Ascending aorta (tissue), 2 donors: ENCODE measurements at regions not wholly inside any gene's neighbourhood (a gene's known extent, or its start where the extent isn't known, plus 50 kb on each side); places are given as distances from the start of the nearest gene placed in this dataset.

Experiments used
- DNase-seq, 2 donors: peaks; one replicate each; pipeline ENCODE4 v3.0.0-alpha.2; 2019; ENCODE audit warnings: low spot score in 2 of 2
- H3K27ac ChIP-seq, 2 donors: fragments of 200-600 bp; sonication (generic); one replicate each; pipeline ENCODE4 v1.5.1; 2016 to 2017; ENCODE audit warnings: mild to moderate bottlenecking in 1 of 2
- H3K27me3 ChIP-seq: fragments of 200-600 bp; sonication (generic); one replicate; pipeline ENCODE4 v1.5.1; 2017
- H3K36me3 ChIP-seq, 2 donors: fragments of 200-600 bp; sonication (generic); one replicate each; pipeline ENCODE4 v1.5.1; 2016
- H3K4me1 ChIP-seq, 2 donors: fragments of 200-600 bp; sonication (generic); one replicate each; pipeline ENCODE4 v1.5.1; 2016 to 2017; ENCODE audit warnings: mild to moderate bottlenecking in 1 of 2
- H3K4me3 ChIP-seq, 2 donors: fragments of 200-600 bp; sonication (generic); one replicate each; pipeline ENCODE4 v1.5.1; 2016 to 2017; ENCODE audit warnings: mild to moderate bottlenecking in 1 of 2
- H3K9me3 ChIP-seq, 2 donors: fragments of 200-600 bp; sonication (generic); one replicate each; pipeline ENCODE4 v1.5.1; 2016
- intact Hi-C: fragments of 100-400 bp; cut with DNase I; formaldehyde crosslinking; loops from one replicate; pipeline ENCODE4 v1.15.1; 2023
- TF ChIP-seq, protein P1 (sequence below), 3 experiments: fragments of 200-600 bp in 2 of 3; fragments of 450-650 bp in 1 of 3; sonication (generic) in 2 of 3; IDR thresholded peaks; one replicate each; pipeline ENCODE4 v1.5.1; 2016 to 2019; ENCODE audit warnings: antibody characterized with exemption in 3 of 3, mild to moderate bottlenecking in 1 of 3, moderate library complexity in 1 of 3

DNA sequence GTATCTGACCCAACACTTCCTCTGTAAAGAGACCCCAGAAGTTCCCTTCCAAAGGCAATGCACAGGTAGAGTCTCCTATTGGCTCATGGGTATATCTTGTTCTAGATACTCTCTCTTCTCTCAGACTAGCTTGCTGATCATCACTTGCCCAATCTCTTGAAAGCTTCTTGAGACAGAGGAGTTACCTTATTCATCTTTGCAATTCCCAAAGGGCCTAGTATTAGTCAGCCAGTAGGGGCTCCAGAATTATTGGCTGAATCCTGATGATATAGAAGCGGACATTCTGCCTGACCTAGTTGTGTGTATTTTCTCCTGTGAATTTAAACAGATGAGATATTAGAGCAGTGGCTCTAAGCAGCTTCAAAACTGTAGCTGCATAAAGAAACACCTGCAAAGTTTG lies 304.0 kb upstream of the KLF4 start:
- H3K4me3 ChIP-seq = no peak overlapping the region
- no peak for DNase-seq
- TF ChIP-seq, protein P1, sequence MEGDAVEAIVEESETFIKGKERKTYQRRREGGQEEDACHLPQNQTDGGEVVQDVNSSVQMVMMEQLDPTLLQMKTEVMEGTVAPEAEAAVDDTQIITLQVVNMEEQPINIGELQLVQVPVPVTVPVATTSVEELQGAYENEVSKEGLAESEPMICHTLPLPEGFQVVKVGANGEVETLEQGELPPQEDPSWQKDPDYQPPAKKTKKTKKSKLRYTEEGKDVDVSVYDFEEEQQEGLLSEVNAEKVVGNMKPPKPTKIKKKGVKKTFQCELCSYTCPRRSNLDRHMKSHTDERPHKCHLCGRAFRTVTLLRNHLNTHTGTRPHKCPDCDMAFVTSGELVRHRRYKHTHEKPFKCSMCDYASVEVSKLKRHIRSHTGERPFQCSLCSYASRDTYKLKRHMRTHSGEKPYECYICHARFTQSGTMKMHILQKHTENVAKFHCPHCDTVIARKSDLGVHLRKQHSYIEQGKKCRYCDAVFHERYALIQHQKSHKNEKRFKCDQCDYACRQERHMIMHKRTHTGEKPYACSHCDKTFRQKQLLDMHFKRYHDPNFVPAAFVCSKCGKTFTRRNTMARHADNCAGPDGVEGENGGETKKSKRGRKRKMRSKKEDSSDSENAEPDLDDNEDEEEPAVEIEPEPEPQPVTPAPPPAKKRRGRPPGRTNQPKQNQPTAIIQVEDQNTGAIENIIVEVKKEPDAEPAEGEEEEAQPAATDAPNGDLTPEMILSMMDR (IDR thresholded peaks at IDR 0.05) = no peak
- H3K4me1 ChIP-seq = no peaks in the 10 kb centered on the region
- no peaks in the 10 kb centered on the region for H3K9me3 ChIP-seq
- intact Hi-C loops = no loop called here
- no peaks in the 10 kb centered on the region for H3K27me3 ChIP-seq
- no peak overlapping the region for H3K27ac ChIP-seq
- H3K36me3 ChIP-seq = no peaks in the 10 kb centered on the region

GRCh38 chr9:107792596-107792995 lies 303.0 kb upstream of the KLF4 start:
- Histone ChIP-seq H3K4me3 (no peak overlapping the region), H3K27ac (no peak overlapping the region), H3K27me3 (no peaks in the 10 kb centered on the region), H3K4me1 (no peaks in the 10 kb centered on the region), H3K36me3 (no peaks in the 10 kb centered on the region), H3K9me3 (no peaks in the 10 kb centered on the region)
- intact Hi-C loops = no loop called here
- TF ChIP-seq, protein P1 (IDR thresholded peaks at IDR 0.05) = no peak
- no peak for DNase-seq

DNA sequence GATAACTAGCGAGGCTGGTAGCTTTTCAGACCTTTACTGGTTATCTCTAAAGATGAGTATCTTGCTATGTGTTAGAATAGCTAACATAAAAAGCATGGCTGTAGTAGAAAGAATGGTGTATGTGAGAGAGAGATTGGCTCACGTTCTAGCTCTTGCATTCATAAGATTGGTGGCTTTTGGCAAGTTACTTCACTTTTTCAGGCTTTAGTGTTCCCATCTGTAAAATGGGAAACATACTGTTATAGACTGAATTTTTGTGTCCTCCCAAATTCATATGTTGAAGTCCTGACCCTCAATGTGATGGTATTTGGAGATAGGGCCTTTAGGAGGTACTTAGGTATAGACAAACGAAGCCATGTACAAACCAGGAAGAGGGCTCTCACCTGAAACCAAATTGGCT lies 302.4 kb upstream of the KLF4 start:
- H3K9me3 ChIP-seq = no peaks in the 10 kb centered on the region
- H3K27ac ChIP-seq = no peak overlapping the region
- no peaks in the 10 kb centered on the region for H3K27me3 ChIP-seq
- DNase-seq = no peak
- H3K4me1 ChIP-seq = no peaks in the 10 kb centered on the region
- intact Hi-C loops = no loop called here
- no peak overlapping the region for H3K4me3 ChIP-seq
- H3K36me3 ChIP-seq = no peaks in the 10 kb centered on the region
- TF ChIP-seq, protein P1 (IDR thresholded peaks at IDR 0.05) = no peak

DNA sequence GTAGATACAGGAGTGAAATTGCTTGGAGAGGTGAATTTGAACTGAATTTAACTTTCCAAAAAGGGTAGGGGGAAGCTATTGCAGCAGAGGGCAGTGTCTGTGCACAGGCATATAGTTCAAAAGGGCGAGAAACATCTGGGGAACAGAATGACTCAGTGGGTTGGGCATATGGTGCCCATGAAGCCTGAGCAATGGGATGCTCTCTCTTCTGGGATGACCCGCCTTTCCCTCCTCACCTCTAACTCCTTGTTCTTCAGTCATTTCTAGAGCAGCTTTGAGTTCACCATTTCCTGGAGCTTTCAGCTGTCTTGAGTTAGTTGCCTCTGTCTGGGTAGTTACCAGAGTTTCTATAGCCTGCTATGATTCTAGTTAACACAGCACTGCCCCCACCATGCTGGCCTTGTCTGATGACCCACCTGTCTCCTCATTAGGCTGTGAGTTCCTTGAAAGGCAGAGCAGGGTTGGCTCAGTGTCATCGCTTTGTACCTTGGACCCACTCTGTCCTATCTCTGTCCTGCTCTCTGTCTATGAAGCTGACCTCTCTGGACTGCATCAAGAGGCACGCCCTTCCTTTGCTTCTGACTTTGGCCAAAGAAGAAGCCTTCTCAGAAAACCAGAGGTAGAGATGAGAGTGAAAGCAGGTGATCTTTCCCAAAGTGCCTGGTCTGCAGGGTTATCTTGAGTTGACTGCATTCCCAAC lies 299.6 kb upstream of the KLF4 start:
- intact Hi-C loops = no loop called here
- H3K27ac ChIP-seq = no peak overlapping the region
- no peaks in the 10 kb centered on the region for H3K9me3 ChIP-seq

DNA sequence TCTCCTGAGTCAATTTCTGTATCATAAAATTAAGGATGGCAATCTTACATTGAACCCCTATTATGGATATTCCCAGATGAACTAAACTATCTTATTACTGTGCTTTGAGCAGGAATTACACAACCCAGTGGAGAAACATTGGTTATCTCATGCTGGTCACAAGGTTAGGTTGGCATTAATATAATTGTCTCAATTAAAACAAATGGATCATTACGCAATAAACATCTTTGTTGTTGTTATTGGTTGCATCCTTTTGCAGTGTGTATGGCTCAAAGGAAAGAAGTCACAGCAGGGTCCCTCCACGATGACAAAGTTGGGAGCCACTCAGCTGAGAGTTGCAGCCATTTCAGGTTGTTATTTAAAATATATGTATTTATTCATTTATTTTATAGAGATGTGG lies 297.0 kb upstream of the KLF4 start:
- no peaks in the 10 kb centered on the region for H3K36me3 ChIP-seq
- H3K9me3 ChIP-seq = no peaks in the 10 kb centered on the region
- H3K4me1 ChIP-seq = no peaks in the 10 kb centered on the region
- TF ChIP-seq, protein P1 (IDR thresholded peaks at IDR 0.05) = no peak
- no peaks in the 10 kb centered on the region for H3K27me3 ChIP-seq
- no peak overlapping the region for H3K27ac ChIP-seq
- intact Hi-C loops = no loop called here
- no peak overlapping the region for H3K4me3 ChIP-seq
- DNase-seq = no peak

More for the DNA sequence above, 299.6 kb upstream of the KLF4 start:
- H3K4me3 ChIP-seq = no peak overlapping the region
- no peak for DNase-seq
- no peaks in the 10 kb centered on the region for H3K27me3 ChIP-seq
- H3K36me3 ChIP-seq = no peaks in the 10 kb centered on the region
- TF ChIP-seq, protein P1 (IDR thresholded peaks at IDR 0.05) = no peak
- no peaks in the 10 kb centered on the region for H3K4me1 ChIP-seq
